GM19238 (cell line): ENCODE measurements at regions not wholly inside any gene's neighbourhood (a gene's known extent, or its start where the extent isn't known, plus 50 kb on each side); places are given as distances from the start of the nearest gene placed in this dataset.

Experiments
- DNase-seq: peaks from one replicate; pipeline ENCODE4 v3.0.0; 2011; ENCODE audit warnings: low spot score; ENCODE audit not compliant: insufficient read length

- no peak for DNase-seq
Observed at GRCh38 chr11:69917529-69917928, 98.3 kb upstream of the FGF3 start.

GRCh38 chr11:69918231-69918937, 99.2 kb upstream of the FGF3 start:
- DNase-seq, result no peak

DNA sequence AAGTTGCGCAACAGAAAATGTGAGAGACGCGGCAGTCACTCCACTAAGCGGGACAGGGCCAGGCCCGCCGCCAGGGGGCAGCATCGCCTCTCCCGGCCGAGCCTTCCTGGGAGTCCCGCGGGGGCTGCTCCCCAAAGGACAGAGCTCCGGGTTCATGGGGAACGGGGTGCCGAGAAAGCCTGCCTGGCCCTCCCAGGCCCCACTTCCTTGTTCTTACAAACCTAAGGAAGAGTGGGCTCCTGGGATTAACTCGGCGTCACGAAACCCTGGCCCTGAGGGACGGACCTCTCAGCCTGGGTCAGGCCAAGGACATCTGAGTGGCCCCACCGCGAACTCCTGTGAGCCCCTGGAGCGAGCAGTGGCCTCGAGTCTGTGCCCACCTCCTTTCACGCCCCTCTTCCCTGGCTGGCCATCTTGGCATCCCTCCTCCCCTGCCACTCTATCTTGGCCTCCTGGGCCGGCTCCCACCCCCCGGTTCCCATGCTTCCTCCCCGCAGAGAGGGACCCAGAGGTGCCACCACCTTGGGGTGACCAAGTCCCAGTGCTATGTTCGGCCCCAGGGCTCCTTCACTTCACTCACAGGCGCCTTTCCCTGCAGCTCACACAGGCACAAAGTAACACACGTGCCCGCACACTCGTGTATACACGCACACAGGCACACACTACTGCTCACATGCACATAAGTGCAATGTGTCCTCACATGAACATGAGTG, 99.9 kb upstream of the FGF3 start:
- peak; percentile 50 for DNase-seq

GRCh38 chr11:69919659-69920344, 100.6 kb upstream of the FGF3 start:
- no peak for DNase-seq

- no peak for DNase-seq
Observed at GRCh38 chr11:69920345-69921127, 101.3 kb upstream of the FGF3 start.

- no peak for DNase-seq
Observed at GRCh38 chr11:69921128-69922014, 102.2 kb upstream of the FGF3 start.

DNA sequence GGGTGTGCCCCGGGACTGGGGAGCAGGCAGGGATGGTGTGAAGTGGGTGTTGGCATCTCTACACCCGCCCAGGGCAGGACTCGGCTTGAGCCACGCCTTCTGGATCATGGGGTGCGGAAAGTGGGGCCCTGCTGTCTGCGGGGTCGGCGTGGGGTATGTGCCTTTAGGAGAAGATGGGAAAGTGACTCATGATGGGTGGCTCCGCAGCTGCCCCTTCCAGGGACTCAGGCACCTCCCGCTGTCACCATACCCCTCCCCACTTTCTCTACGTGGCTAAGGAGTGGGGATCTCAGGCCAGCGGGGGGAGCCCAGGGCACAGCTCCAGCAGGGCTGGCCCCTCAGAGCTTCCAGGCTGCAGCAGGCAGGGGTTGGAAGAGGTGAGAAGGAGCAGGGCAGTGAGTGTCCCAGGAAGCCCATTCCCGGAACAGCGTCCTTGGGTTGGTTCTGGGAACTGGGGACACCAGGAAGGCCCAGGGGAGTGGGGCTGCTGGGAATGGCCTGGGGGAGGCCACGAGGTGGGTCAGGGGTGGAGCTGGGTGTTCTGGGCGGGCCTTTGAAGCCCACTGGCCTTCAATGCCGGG, 102.9 kb upstream of the FGF3 start:
- no peak for DNase-seq

GRCh38 chr11:69922596-69923111, 103.4 kb upstream of the FGF3 start:
- DNase-seq, result no peak

DNA sequence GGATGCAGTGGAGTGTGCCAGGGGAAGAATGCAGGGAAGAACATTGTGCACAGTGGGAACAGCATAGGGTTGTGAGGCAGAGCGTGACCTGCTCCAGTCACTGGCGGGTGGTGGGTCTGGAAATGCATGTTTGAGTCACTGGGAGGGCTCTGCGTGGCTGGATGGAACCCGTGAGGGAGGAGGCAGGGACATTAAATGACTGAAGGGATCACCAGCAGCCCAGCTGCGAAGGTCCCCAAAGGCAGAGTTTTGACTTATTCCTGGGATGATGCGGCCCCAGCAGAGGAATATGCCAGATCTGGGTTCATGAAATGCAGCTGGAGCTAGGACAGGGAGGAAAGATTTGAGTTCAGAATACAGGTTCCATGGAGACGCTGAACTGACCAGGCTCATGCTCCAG, 104.0 kb upstream of the FGF3 start:
- no peak for DNase-seq

DNA sequence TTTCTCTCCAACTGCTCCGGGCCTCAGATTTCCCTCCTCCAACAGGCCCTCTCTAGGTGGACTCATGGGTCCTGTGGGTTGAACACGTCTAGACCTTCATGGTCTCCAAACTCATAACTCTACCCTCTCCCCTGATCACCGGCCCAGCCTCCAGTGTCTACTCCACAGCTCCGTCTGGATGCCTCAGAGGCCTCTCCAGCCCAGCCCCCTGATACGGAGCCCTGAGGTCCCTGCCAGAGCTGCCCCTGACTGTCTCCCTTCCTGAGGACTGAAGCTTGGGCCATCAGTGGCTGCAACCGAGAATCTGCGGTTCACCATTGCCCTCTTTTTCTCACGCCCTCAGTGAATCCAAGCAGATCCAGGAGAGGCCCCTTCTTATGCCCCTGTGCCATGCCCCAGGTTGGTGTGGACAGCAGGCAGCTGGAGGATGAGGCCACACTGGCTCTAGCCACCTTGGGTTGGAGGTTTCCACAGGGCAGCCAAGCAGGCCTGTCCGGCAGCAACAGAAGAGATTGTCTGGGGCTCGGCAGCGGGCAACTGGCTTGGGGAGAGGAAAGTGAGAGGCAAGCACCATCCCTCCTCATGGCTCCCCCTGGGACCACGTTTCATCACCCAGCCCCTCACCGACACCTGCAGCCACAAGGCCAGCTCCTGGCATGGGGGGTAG, 104.6 kb upstream of the FGF3 start:
- no peak for DNase-seq

DNA sequence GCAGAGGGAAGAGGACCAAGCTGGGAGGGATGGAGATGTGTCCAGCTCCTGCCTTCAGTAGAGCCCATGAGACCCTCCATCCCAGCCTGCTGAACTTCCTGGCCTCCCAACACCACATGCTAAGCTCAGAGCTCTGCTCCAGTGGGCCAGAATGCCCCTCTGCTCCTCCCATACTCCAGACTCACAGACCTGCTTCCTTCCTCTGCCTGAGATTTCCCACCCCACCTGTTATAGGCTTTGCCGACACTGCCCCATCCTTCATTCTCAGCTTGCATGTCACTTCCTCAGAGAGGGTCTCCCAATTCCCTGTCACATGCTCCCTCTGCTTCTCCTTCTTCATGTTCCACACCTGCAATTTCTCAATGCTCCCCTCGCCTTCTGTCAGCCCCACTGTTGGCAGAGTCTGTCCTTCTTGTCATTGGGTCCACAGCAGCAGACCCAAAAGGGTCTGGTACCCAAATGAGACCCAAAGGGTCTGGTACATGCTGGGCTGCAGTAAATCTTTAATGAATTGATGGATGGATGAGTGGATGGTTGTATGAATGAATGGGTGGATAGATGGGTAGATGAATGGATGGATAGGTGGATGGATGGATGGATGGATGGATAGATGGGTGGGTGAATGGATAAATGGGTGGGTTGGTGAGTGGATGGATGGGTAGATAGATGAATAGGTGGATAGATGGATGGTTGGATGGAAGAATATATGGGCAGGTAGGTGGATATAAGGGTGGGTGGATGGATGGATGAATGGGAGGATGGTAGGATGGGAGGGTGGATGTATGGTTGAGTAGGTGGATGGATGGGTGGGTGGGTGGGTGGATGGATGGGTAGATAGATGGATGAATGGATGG, 105.3 kb upstream of the FGF3 start:
- no peak for DNase-seq

DNA sequence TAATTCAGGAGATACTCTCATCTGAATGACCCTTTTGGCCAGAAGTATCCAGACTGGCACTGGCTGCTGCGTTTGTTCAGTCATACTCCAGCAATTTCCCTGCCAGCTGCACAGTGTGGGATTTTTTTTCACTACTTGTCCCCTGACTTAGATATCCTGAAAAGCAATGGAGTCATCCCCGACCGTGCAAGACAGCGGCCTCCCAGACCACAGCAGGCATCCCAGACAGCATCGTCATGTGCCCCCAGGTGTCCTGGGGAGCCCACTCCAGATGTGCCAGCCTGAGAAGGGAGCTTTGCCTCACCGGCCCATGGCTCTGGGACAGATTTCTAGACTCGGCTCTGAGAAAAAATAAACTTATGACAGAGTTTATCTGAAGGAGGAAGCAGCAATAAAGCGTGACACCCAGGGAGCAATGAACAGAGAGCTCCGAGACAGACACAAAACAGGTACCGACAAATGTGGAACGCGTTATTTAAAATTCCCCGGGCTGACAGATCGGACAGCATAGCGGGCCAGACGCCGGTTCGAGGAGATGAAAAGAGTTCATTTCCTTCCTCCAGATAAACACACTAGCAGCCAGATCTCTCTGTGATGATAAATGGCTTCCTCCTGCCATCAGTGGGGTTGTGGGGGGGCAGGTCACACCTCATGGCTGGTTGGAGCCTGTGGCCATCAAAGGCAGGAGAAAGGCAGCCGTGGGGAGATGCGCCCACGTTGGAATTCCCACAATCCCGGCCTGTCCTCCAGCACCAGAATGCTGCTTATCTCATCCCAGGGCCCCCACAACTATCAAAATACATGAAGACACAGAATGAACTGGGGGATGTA, 106.4 kb upstream of the FGF3 start:
- DNase-seq, result no peak

GRCh38 chr11:69926376-69927050, 107.3 kb upstream of the FGF3 start:
- DNase-seq, result no peak

DNA sequence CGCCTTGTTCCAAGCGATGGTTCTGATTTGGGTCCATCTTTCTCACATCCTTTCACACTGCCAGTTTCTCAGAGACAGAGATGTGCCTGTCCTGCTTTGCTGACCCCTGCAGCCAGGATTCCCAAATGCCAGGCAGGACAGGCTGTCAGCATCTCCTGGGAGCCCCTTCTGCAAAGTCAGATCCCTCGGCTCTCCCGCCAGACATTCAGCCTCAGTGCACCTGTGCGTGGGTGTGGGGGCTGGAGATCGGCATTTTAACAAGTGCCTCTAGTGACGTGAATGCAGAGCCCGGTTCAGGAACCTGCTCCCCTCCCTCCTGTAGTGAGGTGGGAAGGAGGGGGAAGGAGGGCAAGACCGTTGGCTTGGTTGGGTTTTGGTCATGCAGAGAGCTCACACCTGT, 108.9 kb upstream of the FGF3 start:
- DNase-seq, result no peak

GRCh38 chr11:69928975-69929374, 109.8 kb upstream of the FGF3 start:
- DNase-seq, result no peak

GRCh38 chr11:69930081-69931059, 111.2 kb upstream of the FGF3 start:
- no peak for DNase-seq
